Caco-2 (cell line): ENCODE measurements at regions not wholly inside any gene's neighbourhood (a gene's known extent, or its start where the extent isn't known, plus 50 kb on each side); places are given as distances from the start of the nearest gene placed in this dataset.

Source experiments
- BruUV-seq: library from RNA; stranded (reverse); fragments of 400-500 nt; replicated peaks from 2 replicates; lab custom pipeline; 2021; lab: Mats Ljungman, UMichigan
- CTCF ChIA-PET: fragments of 300-600 bp; sonication (Branson Sonifier 250); formaldehyde crosslinking; loops from one replicate; lab custom pipeline; 2022; ENCODE audit warnings: antibody characterized with exemption; lab: Charles Lee
- POLR2A ChIA-PET: fragments of 300-600 bp; sonication (Branson Sonifier 250); formaldehyde crosslinking; loops from one replicate; lab custom pipeline; 2022; ENCODE audit warnings: antibody characterized with exemption; lab: Charles Lee
- DNase-seq, 2 experiments: peaks; one replicate each; pipeline versions ENCODE4 v3.0.0 to v3.0.0-alpha.2; 2020 to 2022
- H3K27me3 ChIP-seq: replicated peaks from 2 replicates; pipeline ENCODE4 v1.6.0; 2011; ENCODE audit warnings: low read length; ENCODE audit not compliant: control insufficient read depth, insufficient read depth
- H3K36me3 ChIP-seq: 2 replicates; pipeline ENCODE4 v1.5.1; 2011; ENCODE audit warnings: low read length; ENCODE audit not compliant: control insufficient read depth, insufficient read depth
- H3K4me1 ChIP-seq: fragments of 250-450 bp; sonication (Bioruptor Pico); 2 replicates; pipeline ENCODE4 v1.5.1; 2020; ENCODE audit warnings: mild to moderate bottlenecking
- H3K4me3 ChIP-seq: 2 replicates; pipeline ENCODE4 v1.5.1; 2011; ENCODE audit warnings: low read depth, mild to moderate bottlenecking, control low read depth, low read length
- H3K9me3 ChIP-seq: fragments of 250-450 bp; sonication (Bioruptor Pico); 2 replicates; pipeline ENCODE4 v1.5.1; 2020; ENCODE audit warnings: mild to moderate bottlenecking, moderate library complexity
- H3K27ac Mint-ChIP-seq: one replicate; pipeline ENCODE4 v1.8.0; 2022; ENCODE audit warnings: mixed read lengths; ENCODE audit not compliant: unreplicated experiment
- H3K27me3 Mint-ChIP-seq: one replicate; pipeline ENCODE4 v1.8.0; 2022; ENCODE audit warnings: mixed read lengths; ENCODE audit not compliant: insufficient read depth, unreplicated experiment
- H3K36me3 Mint-ChIP-seq: one replicate; pipeline ENCODE4 v1.8.0; 2022; ENCODE audit warnings: mild to moderate bottlenecking, mixed read lengths; ENCODE audit not compliant: insufficient read depth, unreplicated experiment
- H3K4me1 Mint-ChIP-seq: one replicate; pipeline ENCODE4 v1.8.0; 2022; ENCODE audit warnings: low read depth, mixed read lengths; ENCODE audit not compliant: unreplicated experiment
- H3K4me3 Mint-ChIP-seq: one replicate; pipeline ENCODE4 v1.8.0; 2022; ENCODE audit warnings: mild to moderate bottlenecking, moderate library complexity, mixed read lengths; ENCODE audit not compliant: unreplicated experiment
- H3K9me3 Mint-ChIP-seq: one replicate; pipeline ENCODE4 v1.8.0; 2022; ENCODE audit warnings: mixed read lengths; ENCODE audit not compliant: unreplicated experiment
- CTCF ChIP-seq, 2 experiments: fragments of 200-600 bp in 1 of 2; IDR thresholded peaks; 1 replicate in 1 of 2; 2 replicates in 1 of 2; pipeline versions ENCODE4 v1.5.1 to v1.8.0; 2011 to 2022; ENCODE audit warnings: antibody characterized with exemption in 1 of 2, control low read depth in 1 of 2, inconsistent platforms in 1 of 2, low read depth in 1 of 2, low read length in 1 of 2, mild to moderate bottlenecking in 1 of 2, moderate library complexity in 1 of 2; ENCODE audit not compliant: insufficient read depth in 1 of 2, severe bottlenecking in 1 of 2, unreplicated experiment in 1 of 2
- intact Hi-C: fragments of 100-400 bp; cut with micrococcal nuclease; formaldehyde crosslinking; loops from one replicate; pipeline ENCODE4 v1.10.0; 2022; ENCODE audit not compliant: unreplicated experiment

- Histone ChIP-seq H3K36me3 (no peaks in the 10 kb centered on the region), H3K9me3 (no peaks in the 10 kb centered on the region), H3K4me1 (no peaks in the 10 kb centered on the region), H3K27me3 (no peaks in the 10 kb centered on the region), H3K4me3 (no peak overlapping the region)
- Mint-ChIP-seq H3K9me3 (no peaks in the 10 kb centered on the region), H3K4me1 (no peaks in the 10 kb centered on the region), H3K4me3 (no peak overlapping the region), H3K27me3 (peaks cover 20% of the 10 kb centered on the region), H3K36me3 (no peaks in the 10 kb centered on the region), H3K27ac (no peak overlapping the region)
- intact Hi-C loops: no loop called here
- ChIA-PET POLR2A (no interaction called here), CTCF (no interaction called here)
- TF ChIP-seq CTCF (IDR thresholded peaks at IDR 0.05; ENCODE audit: insufficient read depth in 1 of 2, low read depth in 1 of 2, low read length in 1 of 2, severe bottlenecking in 1 of 2, unreplicated experiment in 1 of 2): no peak
- BruUV-seq: no TSS peak
- DNase-seq: no peak
These were observed 75.8 kb upstream of the SYN2 start for GRCh38 chr3:11928381-11928780.

GRCh38 chr3:11929531-11929930 is 74.7 kb upstream of the SYN2 start:
- Mint-ChIP-seq H3K4me1 (no peaks in the 10 kb centered on the region), H3K27me3 (peaks cover 16% of the 10 kb centered on the region)

GRCh38 chr3:11930084-11930483 is 74.1 kb upstream of the SYN2 start:
- Histone ChIP-seq H3K9me3 (no peaks in the 10 kb centered on the region), H3K4me1 (no peaks in the 10 kb centered on the region), H3K4me3 (no peak overlapping the region), H3K36me3 (no peaks in the 10 kb centered on the region), H3K27me3 (no peaks in the 10 kb centered on the region)
- H3K27me3 Mint-ChIP-seq: peaks cover 13% of the 10 kb centered on the region
- no peaks in the 10 kb centered on the region for H3K9me3 Mint-ChIP-seq
- POLR2A ChIA-PET: no interaction called here
- TF ChIP-seq CTCF (IDR thresholded peaks at IDR 0.05; ENCODE audit: insufficient read depth in 1 of 2, low read depth in 1 of 2, low read length in 1 of 2, severe bottlenecking in 1 of 2, unreplicated experiment in 1 of 2): no peak
- CTCF ChIA-PET: no interaction called here
- no peaks in the 10 kb centered on the region for H3K4me1 Mint-ChIP-seq
- H3K27ac Mint-ChIP-seq: no peak overlapping the region
- no TSS peak for BruUV-seq
- H3K36me3 Mint-ChIP-seq: no peaks in the 10 kb centered on the region
- intact Hi-C loops: no loop called here
- H3K4me3 Mint-ChIP-seq: no peak overlapping the region
- no peak for DNase-seq

More at GRCh38 chr3:11929531-11929930, 74.7 kb upstream of the SYN2 start:
- no peaks in the 10 kb centered on the region for H3K36me3 ChIP-seq
- DNase-seq: no peak
- no peak overlapping the region for H3K4me3 ChIP-seq
- no peak for TF ChIP-seq CTCF (IDR thresholded peaks at IDR 0.05; ENCODE audit: insufficient read depth in 1 of 2, low read depth in 1 of 2, low read length in 1 of 2, severe bottlenecking in 1 of 2, unreplicated experiment in 1 of 2)
- intact Hi-C loops: no loop called here
- no peak overlapping the region for H3K27ac Mint-ChIP-seq
- BruUV-seq: no TSS peak
- H3K4me3 Mint-ChIP-seq: no peak overlapping the region
- no peaks in the 10 kb centered on the region for H3K36me3 Mint-ChIP-seq
- H3K9me3 Mint-ChIP-seq: no peaks in the 10 kb centered on the region
- ChIA-PET CTCF (no interaction called here), POLR2A (no interaction called here)
- no peaks in the 10 kb centered on the region for H3K4me1 ChIP-seq
- no peaks in the 10 kb centered on the region for H3K9me3 ChIP-seq
- H3K27me3 ChIP-seq: no peaks in the 10 kb centered on the region
